DND-41 (cell line): ENCODE measurements at regions not wholly inside any gene's neighbourhood (a gene's known extent, or its start where the extent isn't known, plus 50 kb on each side); places are given as distances from the start of the nearest gene placed in this dataset.

Experiments used
- ATAC-seq: fragments of 200-7000 bp; cut with Tn5 transposase; 3 replicates; pipeline ENCODE4 v1.9.1; 2021; ENCODE audit warnings: low read depth; ENCODE audit not compliant: insufficient read depth
- DNase-seq: peaks from one replicate; pipeline ENCODE4 v3.0.0-alpha.2; 2020
- H2AFZ ChIP-seq: 2 replicates; pipeline ENCODE4 v1.6.0; 2012; ENCODE audit warnings: low read depth, low read length
- H3K27ac ChIP-seq: 2 replicates; pipeline ENCODE4 v1.5.1; 2012; ENCODE audit warnings: low read length, inconsistent platforms
- H3K27me3 ChIP-seq: fragments of 200-600 bp; sonication (generic); 2 replicates; pipeline ENCODE4 v1.6.0; 2012; ENCODE audit warnings: low read length, mild to moderate bottlenecking, inconsistent platforms; ENCODE audit not compliant: insufficient read depth, poor library complexity
- H3K36me3 ChIP-seq: 2 replicates; pipeline ENCODE4 v1.5.1; 2012; ENCODE audit warnings: low read length, inconsistent platforms; ENCODE audit not compliant: insufficient read depth
- H3K4me1 ChIP-seq: 2 replicates; pipeline ENCODE4 v1.5.1; 2012; ENCODE audit warnings: mild to moderate bottlenecking, low read length; ENCODE audit not compliant: insufficient read depth
- H3K4me2 ChIP-seq: 2 replicates; pipeline ENCODE4 v1.6.0; 2012; ENCODE audit warnings: mild to moderate bottlenecking, moderate library complexity, low read length, inconsistent platforms; ENCODE audit not compliant: insufficient read depth
- H3K4me3 ChIP-seq, 2 experiments: fragments of 200-600 bp in 1 of 2; shearing (Covaris generic) in 1 of 2; 2 replicates each; pipeline ENCODE4 v1.5.1; 2012 to 2016; ENCODE audit warnings: inconsistent platforms in 2 of 2, low read length in 2 of 2, mild to moderate bottlenecking in 2 of 2, low read depth in 1 of 2, moderate library complexity in 1 of 2
- H3K79me2 ChIP-seq: 2 replicates; pipeline ENCODE4 v1.6.0; 2012; ENCODE audit warnings: low read length, inconsistent platforms; ENCODE audit not compliant: insufficient read depth
- H3K9ac ChIP-seq: 2 replicates; pipeline ENCODE4 v1.6.0; 2012; ENCODE audit warnings: low read depth, mild to moderate bottlenecking, inconsistent platforms, low read length, moderate library complexity
- H3K9me3 ChIP-seq: 2 replicates; pipeline ENCODE4 v1.5.1; 2012; ENCODE audit warnings: low read length, moderate library complexity, mild to moderate bottlenecking, inconsistent platforms; ENCODE audit not compliant: insufficient read depth, severe bottlenecking
- H4K20me1 ChIP-seq: 2 replicates; pipeline ENCODE4 v1.6.0; 2012; ENCODE audit warnings: low read length; ENCODE audit not compliant: insufficient read depth
- EZH2 ChIP-seq: IDR thresholded peaks from 3 replicates; pipeline ENCODE4 v1.6.1; 2012; ENCODE audit warnings: borderline replicate concordance, low read depth, mild to moderate bottlenecking, moderate library complexity, low read length, inconsistent platforms; ENCODE audit not compliant: severe bottlenecking
- TF ChIP-seq, protein P1 (sequence below): IDR thresholded peaks from 2 replicates; pipeline ENCODE4 v1.5.1; 2012; ENCODE audit warnings: borderline replicate concordance, low read length, moderate library complexity, mild to moderate bottlenecking; ENCODE audit not compliant: poor library complexity, severe bottlenecking; ENCODE audit errors: extremely low read depth

DNA sequence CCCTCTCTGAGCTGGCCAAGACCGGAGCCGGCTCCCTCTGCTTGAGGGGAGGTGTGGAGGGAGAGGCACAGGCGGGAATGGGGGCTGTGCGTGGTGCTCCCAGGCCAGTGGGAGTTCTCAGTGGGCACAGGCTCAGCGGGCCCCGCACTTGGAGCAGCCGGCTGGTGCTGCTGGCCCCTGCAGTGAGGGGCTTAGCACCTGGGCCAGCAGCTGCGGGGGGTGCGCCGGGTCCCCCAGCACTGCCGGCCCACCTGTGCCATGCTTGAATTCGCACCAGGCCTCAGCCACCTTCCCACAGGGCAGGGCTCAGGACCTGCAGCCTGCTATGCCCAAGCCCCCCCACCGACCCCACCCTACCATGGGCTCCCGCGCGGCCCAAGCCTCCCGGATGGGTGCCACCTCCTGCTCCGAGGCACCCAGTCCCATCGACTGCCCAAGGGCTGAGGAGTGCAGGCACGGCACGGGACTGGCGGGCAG lies 602.5 kb downstream of the KCTD8 start:
- Histone ChIP-seq H3K36me3 (no peaks in the 10 kb centered on the region), H3K79me2 (no peaks in the 10 kb centered on the region), H3K4me1 (no peaks in the 10 kb centered on the region), H3K9me3 (no peaks in the 10 kb centered on the region), H4K20me1 (no peaks in the 10 kb centered on the region), H3K27me3 (no peaks in the 10 kb centered on the region), H3K4me3 (no peak overlapping the region), H3K4me2 (no peak overlapping the region), H2AFZ (no peak overlapping the region), H3K9ac (no peak overlapping the region), H3K27ac (no peak overlapping the region)
- DNase-seq (no peak), ATAC-seq (no peak)
- TF ChIP-seq EZH2, result no peak
- TF ChIP-seq, protein P1, sequence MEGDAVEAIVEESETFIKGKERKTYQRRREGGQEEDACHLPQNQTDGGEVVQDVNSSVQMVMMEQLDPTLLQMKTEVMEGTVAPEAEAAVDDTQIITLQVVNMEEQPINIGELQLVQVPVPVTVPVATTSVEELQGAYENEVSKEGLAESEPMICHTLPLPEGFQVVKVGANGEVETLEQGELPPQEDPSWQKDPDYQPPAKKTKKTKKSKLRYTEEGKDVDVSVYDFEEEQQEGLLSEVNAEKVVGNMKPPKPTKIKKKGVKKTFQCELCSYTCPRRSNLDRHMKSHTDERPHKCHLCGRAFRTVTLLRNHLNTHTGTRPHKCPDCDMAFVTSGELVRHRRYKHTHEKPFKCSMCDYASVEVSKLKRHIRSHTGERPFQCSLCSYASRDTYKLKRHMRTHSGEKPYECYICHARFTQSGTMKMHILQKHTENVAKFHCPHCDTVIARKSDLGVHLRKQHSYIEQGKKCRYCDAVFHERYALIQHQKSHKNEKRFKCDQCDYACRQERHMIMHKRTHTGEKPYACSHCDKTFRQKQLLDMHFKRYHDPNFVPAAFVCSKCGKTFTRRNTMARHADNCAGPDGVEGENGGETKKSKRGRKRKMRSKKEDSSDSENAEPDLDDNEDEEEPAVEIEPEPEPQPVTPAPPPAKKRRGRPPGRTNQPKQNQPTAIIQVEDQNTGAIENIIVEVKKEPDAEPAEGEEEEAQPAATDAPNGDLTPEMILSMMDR, result no peak

- Histone ChIP-seq H3K4me1 (no peaks in the 10 kb centered on the region), H3K9me3 (no peaks in the 10 kb centered on the region)
Measured at GRCh38 chr4:43853565-43854264, 594.9 kb downstream of the KCTD8 start.

DNA sequence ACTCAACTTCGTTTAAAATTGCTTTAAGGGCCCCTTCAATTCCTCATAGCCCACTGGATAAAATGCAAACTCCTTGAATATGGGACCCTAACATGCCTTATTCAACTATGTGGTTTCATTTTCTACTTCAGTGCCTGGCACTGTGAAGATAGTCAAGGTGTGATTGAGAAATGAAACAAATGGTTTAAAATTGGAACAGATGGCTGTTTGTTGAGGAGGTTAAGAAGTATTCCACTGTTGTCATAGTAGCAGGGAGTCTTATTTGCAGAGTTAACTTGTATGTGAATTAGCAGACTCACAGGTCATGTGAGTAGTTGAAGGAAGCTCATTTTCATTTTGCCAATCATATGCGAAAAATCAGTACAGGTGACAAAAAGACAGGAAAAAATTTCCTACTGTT lies 593.3 kb downstream of the KCTD8 start:
- Histone ChIP-seq H3K36me3 (no peaks in the 10 kb centered on the region), H3K4me2 (no peak overlapping the region), H4K20me1 (no peaks in the 10 kb centered on the region), H3K79me2 (no peaks in the 10 kb centered on the region), H3K9me3 (no peaks in the 10 kb centered on the region), H3K4me1 (no peaks in the 10 kb centered on the region), H3K9ac (no peak overlapping the region), H3K4me3 (no peak overlapping the region), H3K27ac (no peak overlapping the region), H3K27me3 (no peaks in the 10 kb centered on the region), H2AFZ (no peak overlapping the region)
- no peak for TF ChIP-seq EZH2
- TF ChIP-seq, protein P1, result no peak
- DNase-seq, result no peak
- no peak for ATAC-seq

More at GRCh38 chr4:43853565-43854264, 594.9 kb downstream of the KCTD8 start:
- Histone ChIP-seq H3K4me3 (no peak overlapping the region), H3K4me2 (no peak overlapping the region), H2AFZ (no peak overlapping the region), H3K27me3 (no peaks in the 10 kb centered on the region), H4K20me1 (no peaks in the 10 kb centered on the region), H3K36me3 (no peaks in the 10 kb centered on the region), H3K9ac (no peak overlapping the region), H3K27ac (no peak overlapping the region), H3K79me2 (no peaks in the 10 kb centered on the region)
- no peak for ATAC-seq
- DNase-seq, result no peak
- TF ChIP-seq, protein P1, result no peak
- TF ChIP-seq EZH2, result no peak
